ENCODE measurements at regions not wholly inside any gene's neighbourhood (a gene's known extent, or its start where the extent isn't known, plus 50 kb on each side); places are given as distances from the start of the nearest gene placed in this dataset.

GRCh38 chr4:59727745-59728144, 1472.4 kb upstream of the ADGRL3 start:
- H3K36me3 ChIP-seq, result no peaks in the 10 kb centered on the region
- TF ChIP-seq, protein P1, sequence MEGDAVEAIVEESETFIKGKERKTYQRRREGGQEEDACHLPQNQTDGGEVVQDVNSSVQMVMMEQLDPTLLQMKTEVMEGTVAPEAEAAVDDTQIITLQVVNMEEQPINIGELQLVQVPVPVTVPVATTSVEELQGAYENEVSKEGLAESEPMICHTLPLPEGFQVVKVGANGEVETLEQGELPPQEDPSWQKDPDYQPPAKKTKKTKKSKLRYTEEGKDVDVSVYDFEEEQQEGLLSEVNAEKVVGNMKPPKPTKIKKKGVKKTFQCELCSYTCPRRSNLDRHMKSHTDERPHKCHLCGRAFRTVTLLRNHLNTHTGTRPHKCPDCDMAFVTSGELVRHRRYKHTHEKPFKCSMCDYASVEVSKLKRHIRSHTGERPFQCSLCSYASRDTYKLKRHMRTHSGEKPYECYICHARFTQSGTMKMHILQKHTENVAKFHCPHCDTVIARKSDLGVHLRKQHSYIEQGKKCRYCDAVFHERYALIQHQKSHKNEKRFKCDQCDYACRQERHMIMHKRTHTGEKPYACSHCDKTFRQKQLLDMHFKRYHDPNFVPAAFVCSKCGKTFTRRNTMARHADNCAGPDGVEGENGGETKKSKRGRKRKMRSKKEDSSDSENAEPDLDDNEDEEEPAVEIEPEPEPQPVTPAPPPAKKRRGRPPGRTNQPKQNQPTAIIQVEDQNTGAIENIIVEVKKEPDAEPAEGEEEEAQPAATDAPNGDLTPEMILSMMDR (IDR thresholded peaks at IDR 0.05), result no peak
- ATAC-seq, result no peak
- no peak overlapping the region for H3K4me3 ChIP-seq
- DNase-seq, result no peak
- intact Hi-C loops (cut with DNase I), result no loop called here
- H3K9me3 ChIP-seq, result no peaks in the 10 kb centered on the region
- no peak overlapping the region for H3K27ac ChIP-seq
- H3K27me3 ChIP-seq, result no peaks in the 10 kb centered on the region
- H3K4me1 ChIP-seq, result no peaks in the 10 kb centered on the region

DNA sequence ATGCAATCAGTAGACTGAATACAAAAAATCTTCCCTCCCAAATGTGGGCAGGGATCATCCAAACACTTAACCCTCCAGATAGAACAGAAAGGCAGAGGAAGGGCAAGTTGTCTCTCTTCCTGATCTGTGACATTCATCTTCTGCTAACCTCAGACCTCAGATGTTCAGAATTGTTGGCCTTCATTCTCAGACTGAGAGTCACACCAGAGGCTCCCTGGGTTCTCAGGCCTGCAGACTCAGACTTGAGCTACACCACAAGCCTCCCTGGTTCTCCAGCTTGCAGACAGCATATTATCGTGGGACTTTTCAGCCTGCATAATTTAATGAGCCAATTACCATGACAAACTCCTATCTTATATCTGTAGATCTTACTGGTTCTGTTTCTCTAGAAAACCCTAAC, 1471.6 kb upstream of the ADGRL3 start:
- no peak for ATAC-seq
- no peaks in the 10 kb centered on the region for H3K4me1 ChIP-seq
- no peaks in the 10 kb centered on the region for H3K27me3 ChIP-seq
- no peak for DNase-seq
- TF ChIP-seq, protein P1 (IDR thresholded peaks at IDR 0.05), result no peak
- no peaks in the 10 kb centered on the region for H3K36me3 ChIP-seq
- no peak overlapping the region for H3K4me3 ChIP-seq
- intact Hi-C loops (cut with DNase I), result no loop called here
- H3K27ac ChIP-seq, result no peak overlapping the region
- no peaks in the 10 kb centered on the region for H3K9me3 ChIP-seq

DNA sequence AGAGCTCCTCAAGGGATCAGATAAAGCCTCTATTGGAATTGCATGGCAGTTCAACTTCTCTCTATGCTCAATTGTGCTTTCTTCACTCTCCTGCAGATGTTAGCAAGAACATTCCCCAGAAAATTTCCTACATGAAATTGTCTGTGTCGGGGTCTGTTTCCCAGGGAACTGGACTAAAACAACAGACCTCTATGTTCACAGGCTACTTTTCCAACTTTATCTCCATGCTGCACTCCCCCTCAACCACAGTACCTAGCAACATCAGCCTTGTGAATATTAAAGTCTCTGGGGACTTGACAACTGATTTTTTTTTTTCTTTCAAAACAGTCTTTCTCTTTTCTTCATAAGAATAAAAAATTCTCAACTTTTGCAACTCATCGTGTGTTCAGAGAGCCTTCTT, 1470.8 kb upstream of the ADGRL3 start:
- TF ChIP-seq, protein P1 (IDR thresholded peaks at IDR 0.05), result no peak
- no peaks in the 10 kb centered on the region for H3K36me3 ChIP-seq
- H3K9me3 ChIP-seq, result no peaks in the 10 kb centered on the region
- DNase-seq (no peak), ATAC-seq (no peak)
- H3K4me1 ChIP-seq, result no peaks in the 10 kb centered on the region
- no peaks in the 10 kb centered on the region for H3K27me3 ChIP-seq
- intact Hi-C loops (cut with DNase I), result no loop called here
- H3K27ac ChIP-seq, result no peak overlapping the region
- no peak overlapping the region for H3K4me3 ChIP-seq

- Histone ChIP-seq H3K27me3 (no peaks in the 10 kb centered on the region), H3K4me3 (no peak overlapping the region), H3K36me3 (no peaks in the 10 kb centered on the region), H3K27ac (no peak overlapping the region), H3K9me3 (no peaks in the 10 kb centered on the region), H3K4me1 (no peaks in the 10 kb centered on the region)
- no peak for ATAC-seq
- DNase-seq, result no peak
- TF ChIP-seq, protein P1 (IDR thresholded peaks at IDR 0.05), result no peak
- intact Hi-C loops (cut with DNase I), result no loop called here
Observed at GRCh38 chr4:59748433-59748832, 1451.7 kb upstream of the ADGRL3 start.

DNA sequence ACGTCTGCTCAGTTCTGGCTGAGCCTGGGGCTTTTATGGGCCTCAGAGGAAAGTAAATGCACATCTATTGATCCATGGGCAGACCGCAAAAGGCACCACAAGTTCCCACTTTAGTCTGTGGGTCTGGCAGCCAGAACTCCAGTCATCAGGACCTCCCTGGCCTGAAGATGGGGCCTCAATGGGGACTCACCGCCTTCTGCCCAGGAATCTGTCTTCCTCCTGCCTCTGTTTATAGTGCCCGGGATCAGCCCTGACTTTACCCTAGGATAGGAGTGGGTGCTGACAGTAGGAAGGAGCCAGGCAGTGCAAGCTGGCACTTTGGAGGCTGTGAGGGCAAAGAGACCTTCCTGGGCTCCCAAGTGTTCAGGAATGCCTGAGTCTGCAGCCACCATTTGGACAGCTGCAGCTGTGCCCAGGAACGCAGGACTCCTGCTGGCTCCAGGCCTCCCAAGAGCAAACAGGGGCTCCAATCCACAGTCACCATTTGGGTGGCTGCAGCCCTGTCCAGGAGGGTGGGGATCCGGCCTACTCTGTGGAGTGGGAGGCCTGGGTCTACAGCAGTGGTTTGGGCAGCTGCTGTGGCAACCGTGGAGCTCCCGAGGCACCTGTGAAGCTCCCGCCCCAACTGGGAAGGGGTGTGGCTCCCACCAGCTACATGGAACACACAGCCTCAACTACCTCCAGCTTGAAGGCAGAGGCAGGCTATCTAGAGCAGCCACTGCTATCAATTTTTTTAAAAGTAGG, 1440.9 kb upstream of the ADGRL3 start:
- Histone ChIP-seq H3K27me3 (no peaks in the 10 kb centered on the region), H3K9me3 (no peaks in the 10 kb centered on the region), H3K4me3 (no peak overlapping the region), H3K4me1 (no peaks in the 10 kb centered on the region), H3K36me3 (no peaks in the 10 kb centered on the region), H3K27ac (no peak overlapping the region)
- ATAC-seq (no peak), DNase-seq (peak; percentile 46)
- intact Hi-C loops (cut with DNase I), result no loop called here
- TF ChIP-seq, protein P1 (IDR thresholded peaks at IDR 0.05), result no peak

- H3K27ac ChIP-seq, result no peak overlapping the region
- TF ChIP-seq, protein P1 (IDR thresholded peaks at IDR 0.05), result no peak
- no peaks in the 10 kb centered on the region for H3K27me3 ChIP-seq
- H3K9me3 ChIP-seq, result no peaks in the 10 kb centered on the region
- H3K36me3 ChIP-seq, result no peaks in the 10 kb centered on the region
- DNase-seq (no peak), ATAC-seq (no peak)
- H3K4me3 ChIP-seq, result no peak overlapping the region
- H3K4me1 ChIP-seq, result no peaks in the 10 kb centered on the region
- intact Hi-C loops (cut with DNase I), result no loop called here
Observed at GRCh38 chr4:59762344-59762743, 1437.8 kb upstream of the ADGRL3 start.
